Esophagus squamous epithelium (tissue), 5 donors: ENCODE measurements at regions not wholly inside any gene's neighbourhood (a gene's known extent, or its start where the extent isn't known, plus 50 kb on each side); places are given as distances from the start of the nearest gene placed in this dataset.
"Not testable (repeated sequence)": the region's sequence is repeated elsewhere in the genome, so short reads cannot be mapped to it uniquely, and the experiment has no call there.

Experiments used
- DNase-seq: peaks from one replicate; lab custom pipeline; 2025; lab: John Stamatoyannopoulos, UW
- H3K27ac ChIP-seq, 4 donors: fragments of 200-600 bp; sonication (generic); one replicate each; pipeline ENCODE4 v1.5.1; 2016 to 2019; ENCODE audit warnings: mild to moderate bottlenecking in 1 of 4
- H3K27me3 ChIP-seq, 4 donors: fragments of 200-600 bp; sonication (generic); 1 replicate in 3 of 4; 2 replicates in 1 of 4; pipeline versions ENCODE4 v1.5.1 to v1.6.0; 2017 to 2021; ENCODE audit warnings: antibody characterized with exemption in 1 of 4
- H3K36me3 ChIP-seq, 3 donors: fragments of 200-600 bp; sonication (generic); one replicate each; pipeline ENCODE4 v1.5.1; 2016 to 2019
- H3K4me1 ChIP-seq, 3 donors: fragments of 200-600 bp; sonication (generic); one replicate each; pipeline ENCODE4 v1.5.1; 2017 to 2019
- H3K4me3 ChIP-seq, 4 donors: fragments of 200-600 bp; sonication (generic); 1 replicate in 3 of 4; 2 replicates in 1 of 4; pipeline ENCODE4 v1.5.1; 2016 to 2019; ENCODE audit warnings: mild to moderate bottlenecking in 2 of 4, moderate library complexity in 1 of 4
- H3K9me3 ChIP-seq, 3 donors: fragments of 200-600 bp; sonication (generic); one replicate each; pipeline ENCODE4 v1.5.1; 2016 to 2019
- POLR2A ChIP-seq, 4 donors: fragments of 450-650 bp; IDR thresholded peaks; one replicate each; pipeline ENCODE4 v1.6.1; 2017; ENCODE audit warnings: antibody characterized with exemption in 4 of 4, mild to moderate bottlenecking in 4 of 4, moderate library complexity in 3 of 4
- WGBS, 2 donors: methylation state at CpG; one replicate each; pipeline ENCODE4 v1.1.5; 2018; 5-methylcytosine and 5-hydroxymethylcytosine counted together
- intact Hi-C: fragments of 100-400 bp; cut with DNase I; formaldehyde crosslinking; loops from one replicate; pipeline ENCODE4 v1.15.0; 2022
- TF ChIP-seq, protein P1 (sequence below), 6 experiments: fragments of 450-650 bp in 4 of 6; fragments of 200-600 bp in 2 of 6; sonication (generic) in 2 of 6; IDR thresholded peaks; one replicate each; pipeline ENCODE4 v1.5.1; 2016 to 2019; ENCODE audit warnings: antibody characterized with exemption in 6 of 6, mild to moderate bottlenecking in 4 of 6, moderate library complexity in 4 of 6
- donor health status: DM: yes; HTN: yes; CAD: no.

- intact Hi-C loops: no loop called here
- no peak for TF ChIP-seq POLR2A (IDR thresholded peaks at IDR 0.05)
- TF ChIP-seq, protein P1, sequence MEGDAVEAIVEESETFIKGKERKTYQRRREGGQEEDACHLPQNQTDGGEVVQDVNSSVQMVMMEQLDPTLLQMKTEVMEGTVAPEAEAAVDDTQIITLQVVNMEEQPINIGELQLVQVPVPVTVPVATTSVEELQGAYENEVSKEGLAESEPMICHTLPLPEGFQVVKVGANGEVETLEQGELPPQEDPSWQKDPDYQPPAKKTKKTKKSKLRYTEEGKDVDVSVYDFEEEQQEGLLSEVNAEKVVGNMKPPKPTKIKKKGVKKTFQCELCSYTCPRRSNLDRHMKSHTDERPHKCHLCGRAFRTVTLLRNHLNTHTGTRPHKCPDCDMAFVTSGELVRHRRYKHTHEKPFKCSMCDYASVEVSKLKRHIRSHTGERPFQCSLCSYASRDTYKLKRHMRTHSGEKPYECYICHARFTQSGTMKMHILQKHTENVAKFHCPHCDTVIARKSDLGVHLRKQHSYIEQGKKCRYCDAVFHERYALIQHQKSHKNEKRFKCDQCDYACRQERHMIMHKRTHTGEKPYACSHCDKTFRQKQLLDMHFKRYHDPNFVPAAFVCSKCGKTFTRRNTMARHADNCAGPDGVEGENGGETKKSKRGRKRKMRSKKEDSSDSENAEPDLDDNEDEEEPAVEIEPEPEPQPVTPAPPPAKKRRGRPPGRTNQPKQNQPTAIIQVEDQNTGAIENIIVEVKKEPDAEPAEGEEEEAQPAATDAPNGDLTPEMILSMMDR (IDR thresholded peaks at IDR 0.05): no peak
- H3K27me3 ChIP-seq: no peaks in the 10 kb centered on the region
- no peaks in the 10 kb centered on the region for H3K9me3 ChIP-seq
- WGBS, 2 donors: 57 to 92% methylated on average over 4 of the region's 4 CpGs
- H3K27ac ChIP-seq: no peak overlapping the region
- H3K4me1 ChIP-seq: no peaks in the 10 kb centered on the region
- no peak overlapping the region for H3K4me3 ChIP-seq
- H3K36me3 ChIP-seq: no peaks in the 10 kb centered on the region
- no peak for DNase-seq
These were observed 377.1 kb upstream of the TPM1 start for GRCh38 chr15:62665449-62665848.

DNA sequence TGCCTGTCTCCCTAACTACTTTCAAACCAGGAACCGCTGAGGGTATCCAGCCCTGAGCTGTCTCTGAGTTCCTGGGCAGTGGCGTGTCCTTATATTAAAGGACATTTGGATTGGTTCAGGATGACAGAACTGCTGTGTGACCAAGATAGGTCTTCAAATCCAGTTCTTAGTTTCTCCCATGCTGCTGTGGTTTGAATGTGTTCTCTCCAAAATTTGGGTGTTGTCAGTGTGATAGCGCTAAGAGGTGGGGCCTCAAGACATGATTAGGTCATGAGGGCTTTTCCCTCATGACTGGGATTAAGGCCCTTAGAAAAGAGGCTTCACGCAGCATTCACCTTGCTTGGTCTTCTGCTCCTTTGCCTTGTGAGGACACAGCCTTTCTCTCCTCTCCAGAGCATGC lies 376.5 kb upstream of the TPM1 start:
- WGBS, 2 donors: 76 to 100% methylated on average over 2 to 3 of the region's 4 CpGs
- H3K4me1 ChIP-seq: no peaks in the 10 kb centered on the region
- H3K36me3 ChIP-seq: no peaks in the 10 kb centered on the region
- intact Hi-C loops: no loop called here
- H3K4me3 ChIP-seq: no peak overlapping the region
- no peaks in the 10 kb centered on the region for H3K27me3 ChIP-seq
- TF ChIP-seq POLR2A (IDR thresholded peaks at IDR 0.05): no peak
- TF ChIP-seq, protein P1 (IDR thresholded peaks at IDR 0.05): no peak
- no peaks in the 10 kb centered on the region for H3K9me3 ChIP-seq
- H3K27ac ChIP-seq: no peak overlapping the region
- DNase-seq: no peak

GRCh38 chr15:62672268-62672667 lies 370.3 kb upstream of the TPM1 start:
- H3K27ac ChIP-seq: no peak overlapping the region
- intact Hi-C loops: no loop called here
- H3K4me1 ChIP-seq: no peaks in the 10 kb centered on the region
- TF ChIP-seq, protein P1 (IDR thresholded peaks at IDR 0.05): no peak
- TF ChIP-seq POLR2A (IDR thresholded peaks at IDR 0.05): no peak
- WGBS, 2 donors: 56 to 73% methylated on average over 2 of the region's 2 CpGs
- H3K9me3 ChIP-seq: no peaks in the 10 kb centered on the region
- no peaks in the 10 kb centered on the region for H3K27me3 ChIP-seq
- H3K4me3 ChIP-seq: no peak overlapping the region
- no peak for DNase-seq
- peaks cover 0 to 15% (median 0%) of the 10 kb centered on the region in 3 donors for H3K36me3 ChIP-seq

DNA sequence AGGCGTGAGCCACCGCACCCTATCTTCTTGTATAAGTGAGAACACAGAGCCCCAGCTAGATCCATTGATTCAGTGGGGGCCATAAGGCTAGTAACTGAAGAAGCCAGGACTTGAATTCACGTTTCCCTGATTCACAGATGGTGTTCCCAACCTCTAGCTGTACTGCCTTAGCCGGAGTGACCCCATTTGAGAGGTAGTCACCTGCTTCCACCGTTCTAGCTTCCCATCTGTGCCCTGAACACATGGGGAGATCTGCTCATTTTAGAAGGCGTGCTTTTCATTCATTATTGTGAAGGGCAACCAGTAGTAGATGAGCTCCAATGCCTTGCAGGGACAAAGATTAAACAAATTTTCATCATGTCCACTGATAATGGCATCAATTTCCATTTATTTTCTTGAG lies 365.7 kb upstream of the TPM1 start:
- Histone ChIP-seq H3K27ac (no peak overlapping the region), H3K9me3 (no peaks in the 10 kb centered on the region), H3K36me3 (peaks cover 0 to 15% (median 0%) of the 10 kb centered on the region in 3 donors), H3K27me3 (no peaks in the 10 kb centered on the region), H3K4me1 (no peaks in the 10 kb centered on the region), H3K4me3 (no peak overlapping the region)
- 81 to 90% methylated on average over 3 to 4 of the region's 6 CpGs for WGBS, 2 donors
- no peak for DNase-seq
- intact Hi-C loops: no loop called here
- TF ChIP-seq, protein P1 (IDR thresholded peaks at IDR 0.05): no peak
- TF ChIP-seq POLR2A (IDR thresholded peaks at IDR 0.05): no peak

DNA sequence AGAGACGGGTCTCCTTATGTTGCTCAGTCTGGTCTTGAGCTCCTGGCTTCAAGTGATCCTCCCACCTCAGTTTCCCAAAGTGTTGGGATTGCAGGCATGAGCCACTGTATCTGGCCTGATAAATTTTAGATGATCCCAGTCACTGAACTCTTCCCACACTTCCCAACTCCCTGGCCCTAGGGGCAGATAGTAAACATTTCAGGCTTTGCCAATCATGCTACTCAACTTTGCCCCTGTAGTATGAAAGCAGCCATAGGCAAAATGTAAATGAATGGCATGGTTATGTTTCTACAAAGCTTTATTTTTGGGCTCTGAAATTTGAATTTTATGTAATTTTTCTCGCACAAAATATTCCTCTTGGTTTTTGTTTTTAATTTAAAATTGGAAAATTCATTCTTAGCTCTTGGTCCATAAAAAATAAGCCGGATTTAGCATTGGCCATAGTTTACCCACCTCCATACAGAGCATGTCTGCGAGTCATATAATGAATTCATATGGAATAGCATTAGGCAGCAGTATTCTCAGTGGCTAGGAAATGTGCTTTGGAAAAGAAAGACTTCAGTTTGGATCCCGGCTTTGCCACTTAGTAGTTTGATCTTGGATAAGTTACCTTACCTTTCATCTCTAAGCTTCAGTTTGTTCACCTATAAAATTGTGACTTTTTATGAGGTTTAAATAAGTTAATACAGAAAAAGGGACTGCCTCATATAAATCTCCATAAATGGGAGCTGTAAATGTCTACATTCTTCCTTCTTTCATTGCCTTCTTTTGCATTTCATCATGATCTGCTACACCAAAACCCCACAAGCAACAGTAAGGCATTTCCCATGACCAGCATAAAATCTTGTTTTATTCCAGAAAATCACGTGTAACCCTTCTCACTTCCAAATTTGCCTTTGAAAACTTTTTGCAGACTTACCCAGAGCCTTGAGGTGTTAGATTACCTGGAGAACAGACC lies 360.3 kb upstream of the TPM1 start:
- 86 to 90% methylated on average over 6 of the region's 6 CpGs for WGBS, 2 donors
- H3K4me1 ChIP-seq: no peaks in the 10 kb centered on the region
- DNase-seq: no peak
- H3K36me3 ChIP-seq: no peaks in the 10 kb centered on the region
- intact Hi-C loops: no loop called here
- no peaks in the 10 kb centered on the region for H3K27me3 ChIP-seq
- no peak overlapping the region for H3K4me3 ChIP-seq
- no peaks in the 10 kb centered on the region for H3K9me3 ChIP-seq
- TF ChIP-seq, protein P1 (IDR thresholded peaks at IDR 0.05): no peak
- no peak for TF ChIP-seq POLR2A (IDR thresholded peaks at IDR 0.05)
- H3K27ac ChIP-seq: no peak overlapping the region

- H3K27ac ChIP-seq, DNase-seq, H3K36me3 ChIP-seq, H3K27me3 ChIP-seq, H3K4me3 ChIP-seq, intact Hi-C loops, H3K4me1 ChIP-seq, H3K9me3 ChIP-seq: not testable (repeated sequence)
- WGBS, 2 donors: 86 to 90% methylated on average over 7 of the region's 8 CpGs
These were observed 359.4 kb upstream of the TPM1 start for GRCh38 chr15:62683192-62683591.
